Hematopoietic multipotent progenitor cell treated with erythropoietin and hydrocortisone succinate and interleukin-3 and kit ligand, for 17 days (in vitro differentiated cells): ENCODE measurements at regions not wholly inside any gene's neighbourhood (a gene's known extent, or its start where the extent isn't known, plus 50 kb on each side); places are given as distances from the start of the nearest gene placed in this dataset.
"Not testable (repeated sequence)": the region's sequence is repeated elsewhere in the genome, so short reads cannot be mapped to it uniquely, and the experiment has no call there.

ENCODE experiments used
- DNase-seq: peaks from one replicate; pipeline ENCODE4 v3.0.0-alpha.2; 2015; ENCODE audit warnings: low spot score

- no peak for DNase-seq
These were observed 98.9 kb upstream of the PMAIP1 start for GRCh38 chr18:59800897-59801296.

- no peak for DNase-seq
These were observed 100.3 kb upstream of the PMAIP1 start for GRCh38 chr18:59799383-59800015.

- no peak for DNase-seq
These were observed 98.7 kb upstream of the CCBE1 start for GRCh38 chr18:59795882-59796281.

GRCh38 chr18:59792353-59792752, 95.1 kb upstream of the CCBE1 start:
- DNase-seq, result no peak

GRCh38 chr18:59790346-59790936, 93.2 kb upstream of the CCBE1 start:
- DNase-seq, result not testable (repeated sequence)

- DNase-seq, result no peak
These were observed 91.5 kb upstream of the CCBE1 start for GRCh38 chr18:59788791-59789106.

- DNase-seq, result no peak
These were observed 91.0 kb upstream of the CCBE1 start for GRCh38 chr18:59787998-59788790.

GRCh38 chr18:59784694-59785093, 87.5 kb upstream of the CCBE1 start:
- DNase-seq, result no peak

GRCh38 chr18:59783138-59783537, 85.9 kb upstream of the CCBE1 start:
- no peak for DNase-seq

- DNase-seq, result no peak
These were observed 82.8 kb upstream of the CCBE1 start for GRCh38 chr18:59779979-59780378.

GRCh38 chr18:59778434-59778833, 81.2 kb upstream of the CCBE1 start:
- no peak for DNase-seq

- DNase-seq, result no peak
These were observed 80.4 kb upstream of the CCBE1 start for GRCh38 chr18:59777636-59778035.

- DNase-seq, result no peak
These were observed 72.1 kb upstream of the CCBE1 start for GRCh38 chr18:59769129-59769865.

GRCh38 chr18:59768409-59768808, 71.2 kb upstream of the CCBE1 start:
- DNase-seq, result no peak

GRCh38 chr18:59767732-59768131, 70.5 kb upstream of the CCBE1 start:
- no peak for DNase-seq

- DNase-seq, result no peak
These were observed 68.1 kb upstream of the CCBE1 start for GRCh38 chr18:59765343-59765742.

GRCh38 chr18:59764281-59764680, 67.1 kb upstream of the CCBE1 start:
- DNase-seq, result no peak

GRCh38 chr18:59763541-59764136, 66.4 kb upstream of the CCBE1 start:
- DNase-seq, result no peak

GRCh38 chr18:59760619-59761600, 63.7 kb upstream of the CCBE1 start:
- no peak for DNase-seq

- DNase-seq, result no peak
These were observed 63.0 kb upstream of the CCBE1 start for GRCh38 chr18:59760212-59760611.

GRCh38 chr18:59758837-59759236, 61.6 kb upstream of the CCBE1 start:
- DNase-seq, result no peak
